BJ (cell line): ENCODE measurements at regions not wholly inside any gene's neighbourhood (a gene's known extent, or its start where the extent isn't known, plus 50 kb on each side); places are given as distances from the start of the nearest gene placed in this dataset.

Experiments used
- CTCF ChIA-PET: fragments of 350-600 bp; formaldehyde crosslinking; extraction: SDS; loops from one replicate; lab custom pipeline; 2021; ENCODE audit warnings: antibody characterized with exemption, inconsistent platforms; lab: Yijun Ruan, JAX
- POLR2A ChIA-PET: fragments of 300-600 bp; sonication (Branson Sonifier 250); formaldehyde crosslinking; extraction: SDS; loops from one replicate; lab custom pipeline; 2021; ENCODE audit warnings: antibody characterized with exemption; lab: Charles Lee
- DNase-seq: peaks from one replicate; pipeline ENCODE4 v3.0.0-alpha.2; 2011; ENCODE audit warnings: low read depth
- H3K27me3 ChIP-seq: 2 replicates; pipeline ENCODE4 v1.6.0; 2011; ENCODE audit warnings: low read length; ENCODE audit not compliant: control insufficient read depth, insufficient read depth
- H3K36me3 ChIP-seq: 2 replicates; pipeline ENCODE4 v1.5.1; 2011; ENCODE audit warnings: low read length; ENCODE audit not compliant: control insufficient read depth, insufficient read depth
- H3K4me3 ChIP-seq: 2 replicates; pipeline ENCODE4 v1.5.1; 2011; ENCODE audit warnings: low read depth, mild to moderate bottlenecking, control low read depth, low read length
- TF ChIP-seq, protein P1 (sequence below): IDR thresholded peaks from 2 replicates; pipeline ENCODE4 v1.5.1; 2011; ENCODE audit warnings: low read depth, mild to moderate bottlenecking, control low read depth, inconsistent platforms, low read length, moderate library complexity; ENCODE audit not compliant: insufficient read depth

GRCh38 chr12:91753649-91754048, 392.0 kb downstream of the BTG1 start:
- CTCF ChIA-PET = interaction anchor here (1.2 to 1.9 kb wide), 2 partner anchors 9 to 10 kb away, joined by 3 to 4 read pairs; no protein-coding TSS in a partner anchor
- H3K4me3 ChIP-seq = no peak overlapping the region
- no peak for DNase-seq
- no peaks in the 10 kb centered on the region for H3K27me3 ChIP-seq
- H3K36me3 ChIP-seq = no peaks in the 10 kb centered on the region
- POLR2A ChIA-PET = no interaction called here
- TF ChIP-seq, protein P1, sequence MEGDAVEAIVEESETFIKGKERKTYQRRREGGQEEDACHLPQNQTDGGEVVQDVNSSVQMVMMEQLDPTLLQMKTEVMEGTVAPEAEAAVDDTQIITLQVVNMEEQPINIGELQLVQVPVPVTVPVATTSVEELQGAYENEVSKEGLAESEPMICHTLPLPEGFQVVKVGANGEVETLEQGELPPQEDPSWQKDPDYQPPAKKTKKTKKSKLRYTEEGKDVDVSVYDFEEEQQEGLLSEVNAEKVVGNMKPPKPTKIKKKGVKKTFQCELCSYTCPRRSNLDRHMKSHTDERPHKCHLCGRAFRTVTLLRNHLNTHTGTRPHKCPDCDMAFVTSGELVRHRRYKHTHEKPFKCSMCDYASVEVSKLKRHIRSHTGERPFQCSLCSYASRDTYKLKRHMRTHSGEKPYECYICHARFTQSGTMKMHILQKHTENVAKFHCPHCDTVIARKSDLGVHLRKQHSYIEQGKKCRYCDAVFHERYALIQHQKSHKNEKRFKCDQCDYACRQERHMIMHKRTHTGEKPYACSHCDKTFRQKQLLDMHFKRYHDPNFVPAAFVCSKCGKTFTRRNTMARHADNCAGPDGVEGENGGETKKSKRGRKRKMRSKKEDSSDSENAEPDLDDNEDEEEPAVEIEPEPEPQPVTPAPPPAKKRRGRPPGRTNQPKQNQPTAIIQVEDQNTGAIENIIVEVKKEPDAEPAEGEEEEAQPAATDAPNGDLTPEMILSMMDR = no peak

- POLR2A ChIA-PET = no interaction called here
- CTCF ChIA-PET = interaction anchor here (0.7 kb wide), 1 partner anchor 154 kb away, joined by 3 read pairs; no protein-coding TSS in a partner anchor
- no peaks in the 10 kb centered on the region for H3K27me3 ChIP-seq
- H3K4me3 ChIP-seq = no peak overlapping the region
- TF ChIP-seq, protein P1 = no peak
- DNase-seq = no peak
- H3K36me3 ChIP-seq = no peaks in the 10 kb centered on the region
Measured at GRCh38 chr12:91746976-91747375, 398.7 kb downstream of the BTG1 start.

GRCh38 chr12:91744597-91744996, 401.0 kb downstream of the BTG1 start:
- CTCF ChIA-PET = interaction anchor here (1.0 kb wide), 1 partner anchor 9 kb away, joined by 3 read pairs; no protein-coding TSS in a partner anchor
- no peak for DNase-seq
- Histone ChIP-seq H3K36me3 (no peaks in the 10 kb centered on the region), H3K27me3 (no peaks in the 10 kb centered on the region), H3K4me3 (no peak overlapping the region)
- TF ChIP-seq, protein P1 = no peak
- POLR2A ChIA-PET = no interaction called here

GRCh38 chr12:91743704-91744321, 401.8 kb downstream of the BTG1 start:
- POLR2A ChIA-PET = no interaction called here
- TF ChIP-seq, protein P1 = no peak

GRCh38 chr12:91743280-91743679, 402.4 kb downstream of the BTG1 start:
- TF ChIP-seq, protein P1 = no peak

More at GRCh38 chr12:91743704-91744321, 401.8 kb downstream of the BTG1 start:
- H3K36me3 ChIP-seq = no peaks in the 10 kb centered on the region
- no peak for DNase-seq
- CTCF ChIA-PET = interaction anchor here (1.2 kb wide), 2 partner anchors 11 to 13 kb away, joined by 3 to 4 read pairs; no protein-coding TSS in a partner anchor
- H3K27me3 ChIP-seq = no peaks in the 10 kb centered on the region
- no peak overlapping the region for H3K4me3 ChIP-seq

More at GRCh38 chr12:91743280-91743679, 402.4 kb downstream of the BTG1 start:
- CTCF ChIA-PET = interaction anchor here (1.2 kb wide), 2 partner anchors 11 to 13 kb away, joined by 3 to 4 read pairs; no protein-coding TSS in a partner anchor
- no peak for DNase-seq
- Histone ChIP-seq H3K4me3 (no peak overlapping the region), H3K27me3 (no peaks in the 10 kb centered on the region), H3K36me3 (no peaks in the 10 kb centered on the region)
- POLR2A ChIA-PET = no interaction called here
